Astrocyte of the spinal cord (primary cell): ENCODE measurements at regions not wholly inside any gene's neighbourhood (a gene's known extent, or its start where the extent isn't known, plus 50 kb on each side); places are given as distances from the start of the nearest gene placed in this dataset.

Source experiments
- DNase-seq: peaks from one replicate; pipeline ENCODE4 v3.0.0; 2011; ENCODE audit warnings: low read depth, low spot score
- H3K4me3 ChIP-seq: 2 replicates; pipeline ENCODE4 v1.5.1; 2011; ENCODE audit warnings: low read depth, mild to moderate bottlenecking, low read length, moderate library complexity
- in situ Hi-C: cut with HindIII; loops from 2 replicates; pipeline ENCODE4 v1.10.0; 2017; ENCODE audit warnings: low sequenced_read_pairs
- TF ChIP-seq, protein P1 (sequence below): IDR thresholded peaks from 2 replicates; pipeline ENCODE4 v1.5.1; 2012; ENCODE audit warnings: low read depth, mild to moderate bottlenecking, low read length, inconsistent platforms

DNA sequence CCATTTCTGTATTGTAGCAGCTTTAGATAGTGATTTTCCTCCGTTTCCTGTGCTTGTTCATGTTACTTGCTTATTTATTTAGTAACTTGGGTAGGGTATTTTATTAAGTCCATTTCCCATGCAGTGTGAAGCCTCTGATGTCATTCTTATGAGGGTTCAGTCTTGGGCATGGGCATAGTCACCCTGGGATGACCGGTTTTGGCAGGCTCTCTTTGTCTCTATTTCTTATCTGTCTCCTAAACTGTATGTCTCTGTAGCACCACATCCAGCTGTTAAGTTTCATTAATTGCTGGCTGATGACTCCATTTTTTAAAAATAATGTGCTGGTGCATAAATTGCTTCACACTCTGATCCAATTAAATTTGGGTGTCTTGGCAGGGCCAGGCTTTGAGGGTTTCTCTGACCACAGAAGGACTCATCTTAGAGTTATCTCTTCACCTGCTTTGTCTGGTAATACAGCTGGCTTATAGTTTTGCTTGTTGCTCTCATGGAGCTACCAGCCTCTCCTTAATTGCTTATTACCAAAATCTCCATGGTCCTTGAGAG is 173.3 kb upstream of the VLDLR start:
- in situ Hi-C loops = no loop called here
- H3K4me3 ChIP-seq = no peak overlapping the region
- DNase-seq = no peak
- TF ChIP-seq, protein P1, sequence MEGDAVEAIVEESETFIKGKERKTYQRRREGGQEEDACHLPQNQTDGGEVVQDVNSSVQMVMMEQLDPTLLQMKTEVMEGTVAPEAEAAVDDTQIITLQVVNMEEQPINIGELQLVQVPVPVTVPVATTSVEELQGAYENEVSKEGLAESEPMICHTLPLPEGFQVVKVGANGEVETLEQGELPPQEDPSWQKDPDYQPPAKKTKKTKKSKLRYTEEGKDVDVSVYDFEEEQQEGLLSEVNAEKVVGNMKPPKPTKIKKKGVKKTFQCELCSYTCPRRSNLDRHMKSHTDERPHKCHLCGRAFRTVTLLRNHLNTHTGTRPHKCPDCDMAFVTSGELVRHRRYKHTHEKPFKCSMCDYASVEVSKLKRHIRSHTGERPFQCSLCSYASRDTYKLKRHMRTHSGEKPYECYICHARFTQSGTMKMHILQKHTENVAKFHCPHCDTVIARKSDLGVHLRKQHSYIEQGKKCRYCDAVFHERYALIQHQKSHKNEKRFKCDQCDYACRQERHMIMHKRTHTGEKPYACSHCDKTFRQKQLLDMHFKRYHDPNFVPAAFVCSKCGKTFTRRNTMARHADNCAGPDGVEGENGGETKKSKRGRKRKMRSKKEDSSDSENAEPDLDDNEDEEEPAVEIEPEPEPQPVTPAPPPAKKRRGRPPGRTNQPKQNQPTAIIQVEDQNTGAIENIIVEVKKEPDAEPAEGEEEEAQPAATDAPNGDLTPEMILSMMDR = no peak

DNA sequence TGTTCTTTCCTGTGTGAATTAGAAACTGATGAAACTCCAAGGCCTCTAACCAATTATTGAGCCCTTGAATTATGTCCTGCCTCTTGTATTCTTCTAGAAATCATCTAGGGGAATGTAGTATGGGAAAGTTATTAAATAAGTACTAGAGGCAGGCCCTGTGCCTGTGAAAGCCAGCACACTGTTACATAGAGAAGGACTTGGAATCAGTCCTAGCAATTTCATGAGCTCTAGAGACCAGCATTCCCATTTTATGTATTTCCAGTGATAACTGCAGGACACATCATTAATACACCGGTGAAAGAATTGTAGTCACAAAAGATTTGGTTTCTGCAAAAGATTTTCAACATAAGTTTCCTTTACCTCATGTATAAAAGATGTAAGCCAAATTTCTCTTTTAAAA is 168.5 kb upstream of the VLDLR start:
- TF ChIP-seq, protein P1 = no peak
- no peak for DNase-seq
- no peak overlapping the region for H3K4me3 ChIP-seq
- in situ Hi-C loops = no loop called here

DNA sequence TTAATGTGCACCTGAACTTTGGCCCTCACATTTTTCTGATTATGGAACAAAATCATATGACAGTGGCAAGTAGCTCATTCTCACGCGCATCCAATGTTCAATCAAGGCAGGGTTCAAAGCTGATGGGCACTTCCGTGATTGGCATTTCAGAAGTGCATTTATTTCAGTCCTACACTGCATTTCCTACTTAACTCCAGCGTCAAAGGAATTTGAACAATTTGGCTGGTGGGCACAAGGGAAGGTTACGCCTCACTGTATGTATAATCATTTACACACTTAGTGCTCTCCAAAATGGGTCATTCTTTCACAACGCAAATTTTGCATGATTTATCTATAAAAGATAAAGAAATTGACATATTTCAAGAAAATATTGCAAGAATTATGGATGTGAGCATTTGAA is 167.9 kb upstream of the VLDLR start:
- in situ Hi-C loops = no loop called here
- H3K4me3 ChIP-seq = no peak overlapping the region
- no peak for DNase-seq
- TF ChIP-seq, protein P1 = no peak

DNA sequence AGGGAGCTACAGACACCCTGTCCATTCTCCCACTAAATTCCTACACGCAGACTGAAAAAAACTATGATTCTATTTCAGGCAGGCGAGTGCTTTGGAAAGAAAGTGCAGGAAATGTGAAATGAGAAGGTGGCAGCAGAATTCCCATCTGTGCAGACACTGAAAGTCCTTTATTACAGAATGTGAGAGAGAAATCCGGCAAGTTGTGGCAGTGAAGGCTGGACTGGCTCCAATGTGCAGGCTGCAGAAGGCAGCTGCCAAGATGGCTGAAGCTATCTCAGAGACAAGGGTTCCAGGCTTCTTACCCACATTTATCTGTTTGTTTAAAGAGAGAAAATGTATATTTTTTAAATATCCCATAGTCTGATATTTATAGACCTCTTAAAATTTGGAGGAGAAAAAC is 161.8 kb upstream of the VLDLR start:
- TF ChIP-seq, protein P1 = no peak
- in situ Hi-C loops = no loop called here
- DNase-seq = no peak

DNA sequence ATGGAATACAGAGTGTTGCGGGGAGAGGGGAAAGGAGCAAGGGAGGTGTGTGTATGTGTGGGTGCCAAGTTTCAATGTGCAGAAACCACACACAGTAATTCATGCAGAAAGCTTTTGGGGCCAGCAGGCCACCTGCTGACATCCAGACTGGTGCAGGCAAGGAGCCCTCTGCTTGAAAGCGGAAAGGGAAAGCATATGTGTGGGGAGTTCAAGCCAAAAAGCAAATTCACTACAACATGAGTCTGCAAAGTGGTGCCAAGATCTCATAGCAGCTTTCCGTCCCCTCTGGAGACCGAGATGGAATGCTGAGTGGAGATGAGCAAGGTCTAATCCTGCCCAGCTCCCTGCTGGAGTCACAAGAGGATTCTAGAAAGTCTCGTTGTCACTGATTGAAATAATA is 159.7 kb upstream of the VLDLR start:
- TF ChIP-seq, protein P1 = no peak
- in situ Hi-C loops = no loop called here
- peak; percentile 65 for DNase-seq
- no peak overlapping the region for H3K4me3 ChIP-seq

More for the DNA sequence above, 161.8 kb upstream of the VLDLR start:
- H3K4me3 ChIP-seq = no peak overlapping the region

DNA sequence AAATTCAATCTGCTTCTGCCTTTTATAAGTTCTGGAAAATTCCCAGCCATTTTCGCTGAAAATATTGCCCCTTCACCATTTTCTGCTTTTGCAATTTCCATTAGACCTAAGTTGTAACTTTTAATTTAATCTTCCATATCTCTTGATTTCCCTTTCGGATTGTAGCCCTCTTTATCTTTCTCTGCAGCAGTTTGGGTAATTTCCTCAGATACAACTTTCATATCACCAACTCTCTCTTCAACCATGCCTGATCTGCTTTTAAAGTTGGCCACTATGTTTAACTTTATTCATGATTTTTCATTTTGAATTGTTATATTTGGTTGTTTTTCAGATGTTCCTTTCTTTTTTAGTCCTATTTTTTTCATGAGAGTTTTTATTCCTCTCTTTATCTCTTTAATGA is 157.0 kb upstream of the VLDLR start:
- TF ChIP-seq, protein P1 = no peak
- in situ Hi-C loops = no loop called here
- DNase-seq = no peak
- no peak overlapping the region for H3K4me3 ChIP-seq

DNA sequence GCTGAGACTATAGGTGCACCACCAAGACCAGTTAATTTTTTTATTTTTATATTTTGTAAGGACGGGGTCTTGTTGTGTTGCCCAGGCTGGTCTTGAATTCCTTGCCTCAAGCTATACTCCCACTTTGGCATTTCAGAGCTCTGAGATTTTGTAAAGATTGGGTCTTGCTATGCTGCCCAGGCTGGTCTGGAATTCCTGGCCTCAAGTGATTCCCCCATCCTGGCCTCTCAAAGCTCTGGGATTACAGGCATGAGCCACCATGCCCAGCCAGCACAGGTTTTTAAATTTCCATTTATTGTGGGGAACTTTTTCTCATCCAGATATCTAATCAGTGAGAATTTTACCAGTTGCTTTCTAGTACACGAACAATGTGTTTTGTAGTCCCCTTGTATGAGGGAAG is 156.1 kb upstream of the VLDLR start:
- no peak overlapping the region for H3K4me3 ChIP-seq
- in situ Hi-C loops = no loop called here
- TF ChIP-seq, protein P1 = no peak
- DNase-seq = no peak
